ENCODE measurements at regions not wholly inside any gene's neighbourhood (a gene's known extent, or its start where the extent isn't known, plus 50 kb on each side); places are given as distances from the start of the nearest gene placed in this dataset.

DNA sequence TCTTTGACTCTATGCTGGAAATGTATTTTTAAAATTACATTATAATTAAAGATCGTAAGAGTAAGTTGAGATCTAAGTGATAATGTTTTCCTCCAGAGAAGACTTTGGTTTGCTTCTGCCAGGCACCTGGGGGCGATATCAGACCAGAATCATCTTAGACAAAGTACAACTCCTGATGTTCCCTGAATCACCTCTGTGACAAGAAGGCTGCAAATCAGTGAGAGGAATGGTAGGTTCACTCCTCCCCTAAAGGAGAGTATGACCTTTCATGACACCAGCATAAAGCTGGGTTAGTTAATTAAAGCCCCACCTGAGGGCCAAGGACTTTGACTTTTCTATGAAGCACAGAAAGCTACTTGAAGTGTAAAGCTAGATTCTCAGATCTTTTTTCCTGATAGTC, 114.4 kb upstream of the DTNA start:
- H2BK15ac ChIP-seq (ENCODE audit: low read length), result no peak overlapping the region
- H4K91ac ChIP-seq (ENCODE audit: low read depth, low read length, poor library complexity), result no peak overlapping the region
- no peaks in the 10 kb centered on the region for H3K36me3 ChIP-seq (replicated peaks in 1 of 2; ENCODE audit: control insufficient read depth in 2 of 2, insufficient read depth in 2 of 2, low read length in 2 of 2)
- H2AFZ ChIP-seq (ENCODE audit: low read length), result no peak overlapping the region
- no peak overlapping the region for H2BK120ac ChIP-seq (ENCODE audit: low read depth, low read length)
- no peaks in the 10 kb centered on the region for H3K9me3 ChIP-seq (replicated peaks in 1 of 2; ENCODE audit: control insufficient read depth in 2 of 2, insufficient read depth in 1 of 2, low read depth in 1 of 2, low read length in 2 of 2)
- H3K4me2 ChIP-seq (ENCODE audit: insufficient read depth, low read length, poor library complexity, severe bottlenecking), result no peak overlapping the region
- H3K4ac ChIP-seq (ENCODE audit: low read length), result no peak overlapping the region
- WGBS, 2 donors (ENCODE audit: extremely low coverage in 2 of 2, insufficient read length in 2 of 2, insufficient replicate concordance in 1 of 2), result no CpG with 5 or more reads among the region's 2 CpGs
- H2BK12ac ChIP-seq (ENCODE audit: low read length), result no peak overlapping the region
- no peak overlapping the region for H3K4me3 ChIP-seq (ENCODE audit: low read length in 2 of 2)
- no peak overlapping the region for H4K8ac ChIP-seq (ENCODE audit: low read depth, low read length)
- H2BK5ac ChIP-seq (ENCODE audit: low read length), result no peak overlapping the region
- DNase-seq (ENCODE audit: low spot score), result no peak
- no peaks in the 10 kb centered on the region for H3K79me1 ChIP-seq (ENCODE audit: low read depth, low read length)
- H3K27ac ChIP-seq (replicated peaks; ENCODE audit: low read length), result no peak overlapping the region
- H3K18ac ChIP-seq (ENCODE audit: low read length), result no peak overlapping the region
- H3K23ac ChIP-seq (ENCODE audit: low read depth, low read length, poor library complexity), result no peak overlapping the region
- H3K4me1 ChIP-seq (ENCODE audit: control insufficient read depth in 2 of 2, insufficient read depth in 1 of 2, low read depth in 1 of 2, low read length in 2 of 2), result peaks cover 6 to 7% of the 10 kb centered on the region in 2 donors
- H2AK5ac ChIP-seq (ENCODE audit: low read depth, low read length), result no peak overlapping the region
- H3K9ac ChIP-seq (ENCODE audit: low read depth, low read length, poor library complexity), result no peak overlapping the region
- H3K14ac ChIP-seq (ENCODE audit: low read length), result no peak overlapping the region
- H3K27me3 ChIP-seq (ENCODE audit: control insufficient read depth in 3 of 3, insufficient read depth in 3 of 3, low read depth in 1 of 3, low read length in 3 of 3), result no peaks in the 10 kb centered on the region

DNA sequence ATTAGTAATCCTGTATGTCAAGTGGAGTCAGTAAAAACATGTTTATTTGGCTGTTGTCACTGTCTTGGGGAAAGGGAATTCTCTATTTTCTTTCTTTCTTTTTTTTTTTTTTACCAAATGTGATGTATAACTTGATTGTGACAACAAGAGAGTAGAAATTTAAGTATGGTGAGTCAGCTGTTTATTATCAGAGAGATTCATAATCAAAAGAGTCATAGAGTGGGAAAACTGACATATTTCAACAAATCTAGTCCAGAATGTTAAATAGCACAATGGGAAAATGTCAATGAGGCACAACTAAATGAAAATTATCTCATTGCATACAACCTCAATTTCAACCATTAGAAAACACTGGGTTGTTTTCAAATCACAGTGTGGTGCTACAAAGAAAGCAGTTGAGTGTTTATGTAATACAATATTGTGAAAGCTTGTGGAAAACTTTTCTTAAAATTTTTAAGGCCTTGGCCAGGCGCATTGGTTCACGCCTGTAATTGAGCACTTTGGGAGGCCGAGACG, 111.9 kb upstream of the DTNA start:
- H2BK120ac ChIP-seq (ENCODE audit: low read depth, low read length), result no peak overlapping the region
- H2AFZ ChIP-seq (ENCODE audit: low read length), result no peak overlapping the region
- H3K4me1 ChIP-seq (ENCODE audit: control insufficient read depth in 2 of 2, insufficient read depth in 1 of 2, low read depth in 1 of 2, low read length in 2 of 2), result peaks cover 2 to 5% of the 10 kb centered on the region in 2 donors
- H4K91ac ChIP-seq (ENCODE audit: low read depth, low read length, poor library complexity), result no peak overlapping the region
- H2AK5ac ChIP-seq (ENCODE audit: low read depth, low read length), result no peak overlapping the region
- no peak for DNase-seq (ENCODE audit: low spot score)
- no peak overlapping the region for H3K9ac ChIP-seq (ENCODE audit: low read depth, low read length, poor library complexity)
- H3K18ac ChIP-seq (ENCODE audit: low read length), result no peak overlapping the region
- no peak overlapping the region for H3K27ac ChIP-seq (replicated peaks; ENCODE audit: low read length)
- no peaks in the 10 kb centered on the region for H3K79me1 ChIP-seq (ENCODE audit: low read depth, low read length)
- no peak overlapping the region for H3K4me2 ChIP-seq (ENCODE audit: insufficient read depth, low read length, poor library complexity, severe bottlenecking)
- H4K8ac ChIP-seq (ENCODE audit: low read depth, low read length), result no peak overlapping the region
- no peak overlapping the region for H3K4ac ChIP-seq (ENCODE audit: low read length)
- H3K14ac ChIP-seq (ENCODE audit: low read length), result no peak overlapping the region
- no peak overlapping the region for H2BK5ac ChIP-seq (ENCODE audit: low read length)
- no peak overlapping the region for H2BK15ac ChIP-seq (ENCODE audit: low read length)
- no peaks in the 10 kb centered on the region for H3K27me3 ChIP-seq (ENCODE audit: control insufficient read depth in 3 of 3, insufficient read depth in 3 of 3, low read depth in 1 of 3, low read length in 3 of 3)
- no peak overlapping the region for H3K4me3 ChIP-seq (ENCODE audit: low read length in 2 of 2)
- no peak overlapping the region for H2BK12ac ChIP-seq (ENCODE audit: low read length)
- H3K36me3 ChIP-seq (replicated peaks in 1 of 2; ENCODE audit: control insufficient read depth in 2 of 2, insufficient read depth in 2 of 2, low read length in 2 of 2), result no peaks in the 10 kb centered on the region
- WGBS, 2 donors (ENCODE audit: extremely low coverage in 2 of 2, insufficient read length in 2 of 2, insufficient replicate concordance in 1 of 2), result no CpG with 5 or more reads among the region's 4 CpGs
- no peaks in the 10 kb centered on the region for H3K9me3 ChIP-seq (replicated peaks in 1 of 2; ENCODE audit: control insufficient read depth in 2 of 2, insufficient read depth in 1 of 2, low read depth in 1 of 2, low read length in 2 of 2)
- H3K23ac ChIP-seq (ENCODE audit: low read depth, low read length, poor library complexity), result no peak overlapping the region

DNA sequence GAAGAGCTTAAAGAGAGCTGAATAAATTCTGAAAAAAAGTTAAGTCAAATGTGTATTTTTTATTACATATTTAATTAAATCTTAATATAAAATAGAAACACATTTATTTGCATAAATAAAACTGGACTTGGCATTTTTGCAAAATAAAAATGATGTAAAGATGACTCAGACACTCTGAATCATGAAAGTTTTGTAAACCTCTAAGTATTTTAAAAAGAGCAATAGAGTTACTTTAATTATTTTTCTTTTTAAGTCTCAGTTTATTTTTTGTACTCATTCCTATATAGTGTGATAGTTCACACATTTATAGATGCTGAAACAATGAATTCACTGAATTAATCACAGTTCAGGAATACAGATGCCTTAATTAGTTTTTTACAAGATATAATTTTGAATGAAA, 109.9 kb upstream of the DTNA start:
- Histone ChIP-seq H3K18ac (ENCODE audit: low read length) (no peak overlapping the region), H3K4me1 (ENCODE audit: control insufficient read depth in 2 of 2, insufficient read depth in 1 of 2, low read depth in 1 of 2, low read length in 2 of 2) (peaks cover 0 to 2% of the 10 kb centered on the region in 2 donors), H3K36me3 (replicated peaks in 1 of 2; ENCODE audit: control insufficient read depth in 2 of 2, insufficient read depth in 2 of 2, low read length in 2 of 2) (no peaks in the 10 kb centered on the region), H3K27ac (replicated peaks; ENCODE audit: low read length) (no peak overlapping the region), H2BK12ac (ENCODE audit: low read length) (no peak overlapping the region), H3K4me2 (ENCODE audit: insufficient read depth, low read length, poor library complexity, severe bottlenecking) (no peak overlapping the region), H3K4ac (ENCODE audit: low read length) (no peak overlapping the region), H2BK5ac (ENCODE audit: low read length) (no peak overlapping the region), H2BK120ac (ENCODE audit: low read depth, low read length) (no peak overlapping the region), H3K9ac (ENCODE audit: low read depth, low read length, poor library complexity) (no peak overlapping the region), H2BK15ac (ENCODE audit: low read length) (no peak overlapping the region), H2AFZ (ENCODE audit: low read length) (no peak overlapping the region), H3K79me1 (ENCODE audit: low read depth, low read length) (no peaks in the 10 kb centered on the region), H2AK5ac (ENCODE audit: low read depth, low read length) (no peak overlapping the region), H3K27me3 (ENCODE audit: control insufficient read depth in 3 of 3, insufficient read depth in 3 of 3, low read depth in 1 of 3, low read length in 3 of 3) (no peaks in the 10 kb centered on the region), H3K23ac (ENCODE audit: low read depth, low read length, poor library complexity) (no peak overlapping the region), H3K14ac (ENCODE audit: low read length) (no peak overlapping the region), H4K8ac (ENCODE audit: low read depth, low read length) (no peak overlapping the region), H3K4me3 (ENCODE audit: low read length in 2 of 2) (no peak overlapping the region), H4K91ac (ENCODE audit: low read depth, low read length, poor library complexity) (no peak overlapping the region), H3K9me3 (replicated peaks in 1 of 2; ENCODE audit: control insufficient read depth in 2 of 2, insufficient read depth in 1 of 2, low read depth in 1 of 2, low read length in 2 of 2) (no peaks in the 10 kb centered on the region)
- no peak for DNase-seq (ENCODE audit: low spot score)

DNA sequence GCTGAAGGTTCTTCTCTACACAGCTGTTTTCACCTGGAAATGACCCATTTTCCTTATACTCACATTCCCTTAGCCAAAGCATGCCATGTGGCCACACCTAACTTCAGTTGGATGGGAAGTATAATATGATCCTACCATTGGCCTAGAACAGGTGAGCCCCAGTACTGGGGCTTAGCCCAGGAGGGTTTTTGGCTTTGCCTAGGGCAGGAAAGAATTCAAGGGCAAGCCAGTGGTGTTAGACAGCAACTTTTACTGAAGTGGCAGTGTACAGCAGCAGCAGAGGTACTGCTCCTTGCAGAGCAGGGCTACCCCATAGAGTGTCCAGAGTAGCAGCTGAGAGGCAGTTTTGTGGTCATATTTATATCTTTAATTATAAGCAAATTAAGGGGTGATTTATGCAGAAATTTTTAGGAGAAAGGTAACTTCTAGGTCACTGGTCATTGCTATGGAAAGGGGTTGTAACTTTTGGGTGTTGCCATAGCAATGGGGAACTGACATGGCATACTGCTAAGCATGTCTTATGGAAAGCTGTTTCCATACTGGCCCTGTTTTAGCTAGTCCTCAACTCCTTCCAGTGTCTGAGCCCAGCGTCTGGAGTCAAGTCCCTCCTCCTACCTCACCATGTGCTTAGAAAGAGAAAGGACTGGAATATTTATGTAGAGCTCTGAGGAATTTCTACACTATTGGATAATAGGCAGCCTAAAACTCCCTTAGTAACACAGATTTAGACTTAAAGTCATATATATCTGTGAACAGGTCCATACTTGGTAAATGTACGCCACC, 109.0 kb upstream of the DTNA start:
- Histone ChIP-seq H3K4me1 (ENCODE audit: control insufficient read depth in 2 of 2, insufficient read depth in 1 of 2, low read depth in 1 of 2, low read length in 2 of 2) (no peaks in the 10 kb centered on the region), H3K9ac (ENCODE audit: low read depth, low read length, poor library complexity) (no peak overlapping the region), H3K27ac (replicated peaks; ENCODE audit: low read length) (no peak overlapping the region), H2BK120ac (ENCODE audit: low read depth, low read length) (no peak overlapping the region), H3K4me2 (ENCODE audit: insufficient read depth, low read length, poor library complexity, severe bottlenecking) (no peak overlapping the region), H4K8ac (ENCODE audit: low read depth, low read length) (no peak overlapping the region), H3K4me3 (ENCODE audit: low read length in 2 of 2) (no peak overlapping the region), H3K9me3 (replicated peaks in 1 of 2; ENCODE audit: control insufficient read depth in 2 of 2, insufficient read depth in 1 of 2, low read depth in 1 of 2, low read length in 2 of 2) (no peaks in the 10 kb centered on the region), H3K4ac (ENCODE audit: low read length) (no peak overlapping the region), H3K27me3 (ENCODE audit: control insufficient read depth in 3 of 3, insufficient read depth in 3 of 3, low read depth in 1 of 3, low read length in 3 of 3) (no peaks in the 10 kb centered on the region), H3K14ac (ENCODE audit: low read length) (no peak overlapping the region), H2BK5ac (ENCODE audit: low read length) (no peak overlapping the region), H2AFZ (ENCODE audit: low read length) (no peak overlapping the region), H3K23ac (ENCODE audit: low read depth, low read length, poor library complexity) (no peak overlapping the region), H3K36me3 (replicated peaks in 1 of 2; ENCODE audit: control insufficient read depth in 2 of 2, insufficient read depth in 2 of 2, low read length in 2 of 2) (no peaks in the 10 kb centered on the region), H3K79me1 (ENCODE audit: low read depth, low read length) (no peaks in the 10 kb centered on the region), H2BK15ac (ENCODE audit: low read length) (no peak overlapping the region), H2AK5ac (ENCODE audit: low read depth, low read length) (no peak overlapping the region), H3K18ac (ENCODE audit: low read length) (no peak overlapping the region), H2BK12ac (ENCODE audit: low read length) (no peak overlapping the region), H4K91ac (ENCODE audit: low read depth, low read length, poor library complexity) (no peak overlapping the region)
- no CpG with 5 or more reads among the region's 2 CpGs for WGBS, 2 donors (ENCODE audit: extremely low coverage in 2 of 2, insufficient read length in 2 of 2, insufficient replicate concordance in 1 of 2)
- no peak for DNase-seq (ENCODE audit: low spot score)

Measured in neuronal stem cell (in vitro differentiated cells).